Suprapubic skin (tissue), 4 donors: ENCODE measurements at regions not wholly inside any gene's neighbourhood (a gene's known extent, or its start where the extent isn't known, plus 50 kb on each side); places are given as distances from the start of the nearest gene placed in this dataset.

Experiments
- DNase-seq, 2 donors: peaks; one replicate each; pipeline ENCODE4 v3.0.0-alpha.2; 2019; ENCODE audit warnings: low spot score in 2 of 2
- H3K27ac ChIP-seq: fragments of 200-600 bp; sonication (generic); one replicate; pipeline ENCODE4 v1.5.1; 2019
- H3K27me3 ChIP-seq: fragments of 200-600 bp; sonication (generic); one replicate; pipeline ENCODE4 v1.5.1; 2019
- H3K36me3 ChIP-seq: fragments of 200-600 bp; sonication (generic); one replicate; pipeline ENCODE4 v1.5.1; 2019
- H3K4me1 ChIP-seq: fragments of 200-600 bp; sonication (generic); one replicate; pipeline ENCODE4 v1.5.1; 2019
- H3K4me3 ChIP-seq: fragments of 200-600 bp; sonication (generic); one replicate; pipeline ENCODE4 v1.5.1; 2019; ENCODE audit warnings: mild to moderate bottlenecking
- H3K9me3 ChIP-seq: fragments of 200-600 bp; sonication (generic); one replicate; pipeline ENCODE4 v1.5.1; 2019
- CTCF ChIP-seq, 2 donors: fragments of 200-600 bp in 1 of 2; fragments of 450-650 bp in 1 of 2; sonication (generic) in 1 of 2; IDR thresholded peaks; one replicate each; pipeline ENCODE4 v1.5.1; 2016 to 2019; ENCODE audit warnings: antibody characterized with exemption in 2 of 2, mild to moderate bottlenecking in 1 of 2, moderate library complexity in 1 of 2
- EP300 ChIP-seq: sonication (generic); formaldehyde crosslinking; IDR thresholded peaks from one replicate; pipeline ENCODE4 v1.6.1; 2017; ENCODE audit warnings: antibody characterized with exemption
- POLR2A ChIP-seq, 2 donors: fragments of 450-650 bp; IDR thresholded peaks; one replicate each; pipeline ENCODE4 v1.6.1; 2017; ENCODE audit warnings: antibody characterized with exemption in 2 of 2, mild to moderate bottlenecking in 2 of 2, moderate library complexity in 2 of 2
- POLR2AphosphoS5 ChIP-seq, 3 donors: sonication (generic); formaldehyde crosslinking; IDR thresholded peaks; one replicate each; pipeline ENCODE4 v1.6.1; 2017; ENCODE audit warnings: antibody characterized with exemption in 3 of 3
- WGBS: methylation state at CpG from one replicate; pipeline ENCODE4 v1.1.5; 2018; 5-methylcytosine and 5-hydroxymethylcytosine counted together

- Histone ChIP-seq H3K27me3 (no peaks in the 10 kb centered on the region), H3K9me3 (no peaks in the 10 kb centered on the region), H3K4me3 (no peak overlapping the region), H3K4me1 (no peaks in the 10 kb centered on the region), H3K36me3 (no peaks in the 10 kb centered on the region), H3K27ac (no peak overlapping the region)
- WGBS: 83% methylated on average over 2 of the region's 2 CpGs
- DNase-seq: no peak
- TF ChIP-seq POLR2A (IDR thresholded peaks at IDR 0.05) (no peak), EP300 (no peak), CTCF (IDR thresholded peaks at IDR 0.05) (no peak), POLR2AphosphoS5 (IDR thresholded peaks at IDR 0.05) (no peak)
These were observed 205.0 kb downstream of the TMX3 start for GRCh38 chr18:68509902-68510301.

DNA sequence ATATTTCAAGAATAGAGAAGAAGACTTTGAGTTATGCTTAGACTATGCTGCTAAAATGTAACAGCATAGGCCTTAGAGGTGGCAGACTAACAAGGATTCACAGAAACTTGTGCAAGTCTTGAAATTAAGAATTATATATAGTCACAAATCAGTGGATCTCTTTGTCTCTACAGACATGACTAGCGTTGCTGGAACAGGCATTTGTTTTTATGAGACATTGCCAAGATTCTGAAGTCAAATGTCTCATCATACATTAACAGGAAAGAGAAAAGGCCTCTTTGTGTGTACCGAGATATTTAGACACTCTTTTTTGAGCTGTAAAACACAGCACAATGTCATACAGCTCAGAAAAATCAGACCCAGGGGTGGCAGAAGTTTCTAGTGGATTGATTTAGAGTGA lies 207.1 kb downstream of the TMX3 start:
- 40% methylated on average over 2 of the region's 2 CpGs for WGBS
- DNase-seq: no peak
- Histone ChIP-seq H3K4me3 (no peak overlapping the region), H3K27me3 (no peaks in the 10 kb centered on the region), H3K27ac (no peak overlapping the region), H3K4me1 (no peaks in the 10 kb centered on the region), H3K36me3 (no peaks in the 10 kb centered on the region), H3K9me3 (no peaks in the 10 kb centered on the region)
- no peak for TF ChIP-seq CTCF (IDR thresholded peaks at IDR 0.05)
- TF ChIP-seq POLR2A (IDR thresholded peaks at IDR 0.05): no peak
- no peak for TF ChIP-seq EP300
- TF ChIP-seq POLR2AphosphoS5 (IDR thresholded peaks at IDR 0.05): no peak

DNA sequence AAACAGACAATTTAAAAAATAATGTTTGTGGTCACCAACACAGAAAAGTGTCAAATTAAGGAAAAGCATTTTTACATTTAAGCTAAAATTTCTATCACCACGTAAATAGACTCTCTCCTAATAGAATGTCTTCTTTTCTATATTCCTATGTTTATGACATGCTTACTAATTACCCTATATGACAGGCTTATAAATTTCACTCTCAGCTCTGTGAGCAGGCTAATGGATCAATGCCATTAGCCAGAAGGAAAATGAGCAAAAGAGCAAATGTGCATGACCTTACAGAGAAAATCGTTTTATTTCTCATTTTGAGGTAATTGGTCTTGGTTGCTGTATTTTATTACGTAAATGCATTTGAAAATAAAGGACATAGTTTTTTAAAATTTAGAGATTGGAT lies 209.7 kb downstream of the TMX3 start:
- WGBS: 55% methylated on average over 3 of the region's 3 CpGs
- no peak overlapping the region for H3K27ac ChIP-seq
- no peaks in the 10 kb centered on the region for H3K4me1 ChIP-seq
- no peaks in the 10 kb centered on the region for H3K27me3 ChIP-seq
- H3K4me3 ChIP-seq: no peak overlapping the region
- DNase-seq: no peak
- TF ChIP-seq CTCF (IDR thresholded peaks at IDR 0.05) (no peak), POLR2AphosphoS5 (IDR thresholded peaks at IDR 0.05) (no peak), EP300 (no peak), POLR2A (IDR thresholded peaks at IDR 0.05) (no peak)
- H3K36me3 ChIP-seq: no peaks in the 10 kb centered on the region
- no peaks in the 10 kb centered on the region for H3K9me3 ChIP-seq

- 60% methylated on average over 2 of the region's 2 CpGs for WGBS
- no peaks in the 10 kb centered on the region for H3K9me3 ChIP-seq
- H3K4me3 ChIP-seq: no peak overlapping the region
- H3K36me3 ChIP-seq: no peaks in the 10 kb centered on the region
- no peaks in the 10 kb centered on the region for H3K4me1 ChIP-seq
- H3K27ac ChIP-seq: no peak overlapping the region
- no peak for TF ChIP-seq POLR2AphosphoS5 (IDR thresholded peaks at IDR 0.05)
- TF ChIP-seq CTCF (IDR thresholded peaks at IDR 0.05): no peak
- TF ChIP-seq POLR2A (IDR thresholded peaks at IDR 0.05): no peak
- no peak for TF ChIP-seq EP300
- no peak for DNase-seq
- H3K27me3 ChIP-seq: no peaks in the 10 kb centered on the region
These were observed 210.3 kb downstream of the TMX3 start for GRCh38 chr18:68504441-68505177.

- Histone ChIP-seq H3K4me1 (no peaks in the 10 kb centered on the region), H3K36me3 (no peaks in the 10 kb centered on the region), H3K4me3 (no peak overlapping the region), H3K27ac (no peak overlapping the region), H3K9me3 (no peaks in the 10 kb centered on the region), H3K27me3 (no peaks in the 10 kb centered on the region)
- TF ChIP-seq POLR2AphosphoS5 (IDR thresholded peaks at IDR 0.05) (no peak), CTCF (IDR thresholded peaks at IDR 0.05) (no peak), EP300 (no peak), POLR2A (IDR thresholded peaks at IDR 0.05) (no peak)
- 88% methylated on average over 4 of the region's 4 CpGs for WGBS
- DNase-seq: no peak
These were observed 214.4 kb downstream of the TMX3 start for GRCh38 chr18:68500556-68500955.
